ENCODE measurements at regions not wholly inside any gene's neighbourhood (a gene's known extent, or its start where the extent isn't known, plus 50 kb on each side); places are given as distances from the start of the nearest gene placed in this dataset.

- TF ChIP-seq CTCF (IDR thresholded peaks at IDR 0.05; ENCODE audit: low read depth, low read length) = no peak
- no peak for DNase-seq
These were observed 673.4 kb downstream of the TRIML1 start for GRCh38 chr4:188812644-188813043.

GRCh38 chr4:188818300-188818699 is 679.1 kb downstream of the TRIML1 start:
- H3K27me3 ChIP-seq = no peaks in the 10 kb centered on the region

More at GRCh38 chr4:188812644-188813043, 673.4 kb downstream of the TRIML1 start:
- no peaks in the 10 kb centered on the region for H3K9me3 ChIP-seq
- no peak overlapping the region for H3K4me3 ChIP-seq (ENCODE audit: low read depth, low read length)
- H3K4me1 ChIP-seq = no peaks in the 10 kb centered on the region
- H3K36me3 ChIP-seq = no peaks in the 10 kb centered on the region
- no peaks in the 10 kb centered on the region for H3K27me3 ChIP-seq

GRCh38 chr4:188819233-188819632 is 680.0 kb downstream of the TRIML1 start:
- H3K4me3 ChIP-seq (ENCODE audit: low read depth, low read length) = no peak overlapping the region
- TF ChIP-seq CTCF (IDR thresholded peaks at IDR 0.05; ENCODE audit: low read depth, low read length) = no peak
- no peaks in the 10 kb centered on the region for H3K9me3 ChIP-seq
- no peaks in the 10 kb centered on the region for H3K27me3 ChIP-seq
- DNase-seq = no peak
- no peaks in the 10 kb centered on the region for H3K4me1 ChIP-seq
- H3K36me3 ChIP-seq = no peaks in the 10 kb centered on the region

More at GRCh38 chr4:188818300-188818699, 679.1 kb downstream of the TRIML1 start:
- Histone ChIP-seq H3K4me3 (ENCODE audit: low read depth, low read length) (no peak overlapping the region), H3K9me3 (no peaks in the 10 kb centered on the region), H3K36me3 (no peaks in the 10 kb centered on the region), H3K4me1 (no peaks in the 10 kb centered on the region)
- TF ChIP-seq CTCF (IDR thresholded peaks at IDR 0.05; ENCODE audit: low read depth, low read length) = no peak
- DNase-seq = no peak

GRCh38 chr4:188821500-188821899 is 682.3 kb downstream of the TRIML1 start:
- no peaks in the 10 kb centered on the region for H3K27me3 ChIP-seq
- no peak overlapping the region for H3K4me3 ChIP-seq (ENCODE audit: low read depth, low read length)
- H3K36me3 ChIP-seq = no peaks in the 10 kb centered on the region
- TF ChIP-seq CTCF (IDR thresholded peaks at IDR 0.05; ENCODE audit: low read depth, low read length) = no peak
- H3K4me1 ChIP-seq = no peaks in the 10 kb centered on the region
- no peaks in the 10 kb centered on the region for H3K9me3 ChIP-seq
- no peak for DNase-seq

- no peaks in the 10 kb centered on the region for H3K4me1 ChIP-seq
- no peaks in the 10 kb centered on the region for H3K9me3 ChIP-seq
- no peak for TF ChIP-seq CTCF (IDR thresholded peaks at IDR 0.05; ENCODE audit: low read depth, low read length)
- no peaks in the 10 kb centered on the region for H3K27me3 ChIP-seq
- no peaks in the 10 kb centered on the region for H3K36me3 ChIP-seq
- no peak for DNase-seq
- no peak overlapping the region for H3K4me3 ChIP-seq (ENCODE audit: low read depth, low read length)
These were observed 683.5 kb downstream of the TRIML1 start for GRCh38 chr4:188822698-188823097.

- Histone ChIP-seq H3K36me3 (no peaks in the 10 kb centered on the region), H3K4me1 (no peaks in the 10 kb centered on the region), H3K9me3 (no peaks in the 10 kb centered on the region), H3K27me3 (no peaks in the 10 kb centered on the region), H3K4me3 (ENCODE audit: low read depth, low read length) (no peak overlapping the region)
- no peak for DNase-seq
- TF ChIP-seq CTCF (IDR thresholded peaks at IDR 0.05; ENCODE audit: low read depth, low read length) = no peak
These were observed 685.3 kb downstream of the TRIML1 start for GRCh38 chr4:188824553-188824952.
